Hepatocyte (in vitro differentiated cells): ENCODE measurements at regions not wholly inside any gene's neighbourhood (a gene's known extent, or its start where the extent isn't known, plus 50 kb on each side); places are given as distances from the start of the nearest gene placed in this dataset.

Source experiments
- DNase-seq: peaks from one replicate; pipeline ENCODE4 v3.0.0-alpha.2; 2016; ENCODE audit warnings: low spot score
- H2AFZ ChIP-seq: fragments of 200-600 bp; sonication (generic); 2 replicates; pipeline ENCODE4 v1.6.0; 2016; ENCODE audit warnings: antibody characterized with exemption, mild to moderate bottlenecking
- H3K27ac ChIP-seq: fragments of 200-600 bp; sonication (generic); 2 replicates; pipeline ENCODE4 v1.5.1; 2016; ENCODE audit warnings: mild to moderate bottlenecking
- H3K27me3 ChIP-seq: fragments of 200-600 bp; sonication (generic); 2 replicates; pipeline ENCODE4 v1.6.1; 2016
- H3K36me3 ChIP-seq: fragments of 200-600 bp; sonication (generic); replicated peaks from 2 replicates; pipeline ENCODE4 v1.5.1; 2016; ENCODE audit warnings: low read depth; ENCODE audit not compliant: insufficient read depth
- H3K4me1 ChIP-seq: fragments of 200-600 bp; sonication (generic); 2 replicates; pipeline ENCODE4 v1.5.1; 2016; ENCODE audit warnings: mild to moderate bottlenecking, moderate library complexity; ENCODE audit not compliant: insufficient read depth
- H3K4me2 ChIP-seq: fragments of 200-600 bp; sonication (generic); 2 replicates; pipeline ENCODE4 v1.6.0; 2016
- H3K4me3 ChIP-seq: fragments of 200-600 bp; sonication (generic); 2 replicates; pipeline ENCODE4 v1.5.1; 2016; ENCODE audit warnings: mild to moderate bottlenecking
- H3K79me2 ChIP-seq: fragments of 200-600 bp; sonication (generic); 2 replicates; pipeline ENCODE4 v1.6.0; 2017; ENCODE audit warnings: mild to moderate bottlenecking
- H3K9me2 ChIP-seq: fragments of 200-600 bp; sonication (generic); replicated peaks from 2 replicates; pipeline ENCODE4 v1.6.0; 2017; ENCODE audit warnings: mild to moderate bottlenecking; ENCODE audit not compliant: insufficient read depth
- H3K9me3 ChIP-seq: fragments of 200-600 bp; sonication (generic); 2 replicates; pipeline ENCODE4 v1.5.1; 2016; ENCODE audit warnings: low read depth, mild to moderate bottlenecking
- H4K20me1 ChIP-seq: fragments of 200-600 bp; sonication (generic); 2 replicates; pipeline ENCODE4 v1.6.0; 2016; ENCODE audit warnings: mild to moderate bottlenecking; ENCODE audit not compliant: insufficient read depth, poor library complexity, severe bottlenecking
- CTCF ChIP-seq: fragments of 200-600 bp; sonication (generic); IDR thresholded peaks from 2 replicates; pipeline ENCODE4 v1.5.1; 2016; ENCODE audit warnings: antibody characterized with exemption, mild to moderate bottlenecking; ENCODE audit not compliant: poor library complexity
- EZH2 ChIP-seq: fragments of 200-600 bp; sonication (generic); IDR thresholded peaks from 2 replicates; pipeline ENCODE4 v1.6.1; 2016; ENCODE audit warnings: antibody characterized with exemption, mild to moderate bottlenecking, borderline replicate concordance
- EZH2phosphoT487 ChIP-seq: fragments of 200-600 bp; sonication (generic); IDR thresholded peaks from one replicate; pipeline ENCODE4 v1.6.1; 2018; ENCODE audit warnings: antibody characterized with exemption, mild to moderate bottlenecking, low read depth, moderate library complexity; ENCODE audit not compliant: unreplicated experiment, severe bottlenecking
- WGBS: methylation state at CpG from one replicate; pipeline ENCODE4 v1.1.6; 2016; ENCODE audit warnings: low lambda C conversion rate; ENCODE audit errors: missing lambda C conversion rate; 5-methylcytosine and 5-hydroxymethylcytosine counted together

- WGBS, result 41% methylated on average over 1 of the region's 1 CpG
- Histone ChIP-seq H2AFZ (no peak overlapping the region), H4K20me1 (no peaks in the 10 kb centered on the region), H3K4me2 (no peak overlapping the region), H3K9me2 (no peaks in the 10 kb centered on the region), H3K4me1 (no peaks in the 10 kb centered on the region), H3K36me3 (no peaks in the 10 kb centered on the region), H3K9me3 (no peaks in the 10 kb centered on the region), H3K79me2 (no peaks in the 10 kb centered on the region), H3K27me3 (no peaks in the 10 kb centered on the region), H3K4me3 (no peak overlapping the region), H3K27ac (no peak overlapping the region)
- no peak for DNase-seq
- TF ChIP-seq CTCF, result no peak
- no peak for TF ChIP-seq EZH2phosphoT487
- TF ChIP-seq EZH2, result no peak
These were observed 278.2 kb upstream of the RAG2 start for GRCh38 chr11:36876266-36876665.

GRCh38 chr11:36874291-36874690 is 276.3 kb upstream of the RAG2 start:
- Histone ChIP-seq H3K27me3 (no peaks in the 10 kb centered on the region), H3K9me3 (no peaks in the 10 kb centered on the region), H2AFZ (no peak overlapping the region), H3K4me3 (no peak overlapping the region), H3K36me3 (no peaks in the 10 kb centered on the region), H3K9me2 (no peaks in the 10 kb centered on the region), H3K79me2 (no peaks in the 10 kb centered on the region), H3K4me1 (no peaks in the 10 kb centered on the region), H4K20me1 (no peaks in the 10 kb centered on the region), H3K27ac (no peak overlapping the region), H3K4me2 (no peak overlapping the region)
- DNase-seq, result no peak
- no peak for TF ChIP-seq CTCF
- TF ChIP-seq EZH2, result no peak
- 60% methylated on average over 4 of the region's 4 CpGs for WGBS

GRCh38 chr11:36870361-36870760 is 272.3 kb upstream of the RAG2 start:
- WGBS, result 58% methylated on average over 3 of the region's 3 CpGs
- TF ChIP-seq CTCF (no peak), EZH2 (no peak), EZH2phosphoT487 (no peak)
- no peak for DNase-seq
- Histone ChIP-seq H3K27me3 (no peaks in the 10 kb centered on the region), H3K4me1 (no peaks in the 10 kb centered on the region), H3K27ac (no peak overlapping the region), H3K9me2 (no peaks in the 10 kb centered on the region), H3K36me3 (no peaks in the 10 kb centered on the region), H3K4me2 (no peak overlapping the region), H3K4me3 (no peak overlapping the region), H3K9me3 (no peaks in the 10 kb centered on the region), H3K79me2 (no peaks in the 10 kb centered on the region), H4K20me1 (no peaks in the 10 kb centered on the region), H2AFZ (no peak overlapping the region)

DNA sequence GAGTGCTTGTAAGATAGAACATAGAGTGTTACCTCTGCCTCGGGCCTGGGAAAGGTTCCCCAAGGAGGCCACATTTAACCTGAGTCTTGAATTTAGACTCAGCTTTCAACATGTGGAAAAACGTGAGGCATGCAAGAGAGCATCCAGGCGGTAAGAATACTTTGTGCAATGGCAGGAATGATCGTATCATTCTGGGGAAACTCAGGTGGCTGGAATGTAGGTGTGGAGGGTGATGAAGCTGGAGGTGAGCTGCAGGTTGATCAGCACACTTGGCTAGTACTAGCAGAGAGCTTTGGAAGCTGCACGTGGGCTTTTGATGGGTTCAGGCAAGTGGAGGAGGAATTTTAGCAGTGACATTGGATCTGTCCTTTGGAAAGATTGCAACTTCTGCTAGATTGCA is 270.3 kb upstream of the RAG2 start:
- H3K36me3 ChIP-seq, result no peaks in the 10 kb centered on the region
- DNase-seq, result no peak
- H3K4me3 ChIP-seq, result no peak overlapping the region
- no peak overlapping the region for H3K4me2 ChIP-seq
- H3K27me3 ChIP-seq, result no peaks in the 10 kb centered on the region
- TF ChIP-seq EZH2phosphoT487, result no peak
- no peak for TF ChIP-seq EZH2
- no peak for TF ChIP-seq CTCF
- no peaks in the 10 kb centered on the region for H3K79me2 ChIP-seq
- H2AFZ ChIP-seq, result no peak overlapping the region
- H3K9me3 ChIP-seq, result no peaks in the 10 kb centered on the region
- H3K9me2 ChIP-seq, result no peaks in the 10 kb centered on the region
- 82% methylated on average over 5 of the region's 5 CpGs for WGBS
- H4K20me1 ChIP-seq, result no peaks in the 10 kb centered on the region
- no peak overlapping the region for H3K27ac ChIP-seq
- no peaks in the 10 kb centered on the region for H3K4me1 ChIP-seq
